Ishikawa (cell line): ENCODE measurements at regions not wholly inside any gene's neighbourhood (a gene's known extent, or its start where the extent isn't known, plus 50 kb on each side); places are given as distances from the start of the nearest gene placed in this dataset.

Experiments used
- CEBPB ChIP-seq: IDR thresholded peaks from 2 replicates; pipeline ENCODE4 v1.6.1; 2012
- CREB1 ChIP-seq: IDR thresholded peaks from 2 replicates; pipeline ENCODE4 v1.6.1; 2012; ENCODE audit warnings: low read depth
- EGR1 ChIP-seq: IDR thresholded peaks from 2 replicates; pipeline ENCODE4 v1.6.1; 2012
- EP300 ChIP-seq: IDR thresholded peaks from 2 replicates; pipeline ENCODE4 v1.6.1; 2012; ENCODE audit warnings: borderline replicate concordance
- FOXM1 ChIP-seq: IDR thresholded peaks from 2 replicates; pipeline ENCODE4 v1.6.1; 2012; ENCODE audit warnings: low read depth, borderline replicate concordance
- MAX ChIP-seq: IDR thresholded peaks from 2 replicates; pipeline ENCODE4 v1.6.1; 2012
- NFIC ChIP-seq: IDR thresholded peaks from 2 replicates; pipeline ENCODE4 v1.6.1; 2012
- RAD21 ChIP-seq: IDR thresholded peaks from 2 replicates; pipeline ENCODE4 v1.6.1; 2012; ENCODE audit warnings: low read depth
- REST ChIP-seq: IDR thresholded peaks from 2 replicates; pipeline ENCODE4 v1.6.1; 2012; ENCODE audit warnings: low read depth, mild to moderate bottlenecking
- TAF1 ChIP-seq: IDR thresholded peaks from 2 replicates; pipeline ENCODE4 v1.6.1; 2012; ENCODE audit warnings: low read depth, mild to moderate bottlenecking
- TCF12 ChIP-seq: IDR thresholded peaks from 2 replicates; pipeline ENCODE4 v1.6.1; 2012; ENCODE audit warnings: low read depth
- TEAD4 ChIP-seq: IDR thresholded peaks from 2 replicates; pipeline ENCODE4 v1.6.1; 2012
- USF1 ChIP-seq: IDR thresholded peaks from 2 replicates; pipeline ENCODE4 v1.6.1; 2012
- YY1 ChIP-seq: IDR thresholded peaks from 2 replicates; pipeline ENCODE4 v1.6.1; 2012; ENCODE audit warnings: low read depth
- ZBTB7A ChIP-seq: IDR thresholded peaks from 2 replicates; pipeline ENCODE4 v1.6.1; 2012; ENCODE audit warnings: low read depth

- TF ChIP-seq TAF1: no peak
- 0 out of 2 replicates have a peak, but pooled peaks have one; percentile 6 for TF ChIP-seq NFIC
These were observed 504.9 kb upstream of the MARCKS start for GRCh38 chr6:113352029-113352801.

GRCh38 chr6:113352831-113353230, 504.3 kb upstream of the MARCKS start:
- TF ChIP-seq FOXM1 (no peak), MAX (no peak), USF1 (no peak), CREB1 (no peak), YY1 (no peak), RAD21 (no peak), TCF12 (no peak), EGR1 (no peak), ZBTB7A (no peak), REST (no peak), NFIC (no peak), TEAD4 (no peak), EP300 (no peak), TAF1 (no peak), CEBPB (no peak)

GRCh38 chr6:113353392-113353791, 503.8 kb upstream of the MARCKS start:
- TF ChIP-seq USF1 (no peak), NFIC (no peak), TAF1 (no peak), FOXM1 (no peak), ZBTB7A (no peak), REST (no peak)

- TF ChIP-seq FOXM1: no peak
These were observed 502.8 kb upstream of the MARCKS start for GRCh38 chr6:113354204-113354895.

GRCh38 chr6:113356139-113356538, 501.0 kb upstream of the MARCKS start:
- TF ChIP-seq RAD21: no peak
- no peak for TF ChIP-seq CREB1
- TF ChIP-seq YY1: no peak
- TF ChIP-seq TCF12: no peak
- no peak for TF ChIP-seq FOXM1
- no peak for TF ChIP-seq EGR1
- TF ChIP-seq MAX: no peak
- TF ChIP-seq USF1: no peak
- TF ChIP-seq TEAD4: no peak
- no peak for TF ChIP-seq EP300
- TF ChIP-seq CEBPB: no peak
- TF ChIP-seq ZBTB7A: no peak
- no peak for TF ChIP-seq NFIC
- TF ChIP-seq REST: no peak
